ENCODE measurements at regions not wholly inside any gene's neighbourhood (a gene's known extent, or its start where the extent isn't known, plus 50 kb on each side); places are given as distances from the start of the nearest gene placed in this dataset.

DNA sequence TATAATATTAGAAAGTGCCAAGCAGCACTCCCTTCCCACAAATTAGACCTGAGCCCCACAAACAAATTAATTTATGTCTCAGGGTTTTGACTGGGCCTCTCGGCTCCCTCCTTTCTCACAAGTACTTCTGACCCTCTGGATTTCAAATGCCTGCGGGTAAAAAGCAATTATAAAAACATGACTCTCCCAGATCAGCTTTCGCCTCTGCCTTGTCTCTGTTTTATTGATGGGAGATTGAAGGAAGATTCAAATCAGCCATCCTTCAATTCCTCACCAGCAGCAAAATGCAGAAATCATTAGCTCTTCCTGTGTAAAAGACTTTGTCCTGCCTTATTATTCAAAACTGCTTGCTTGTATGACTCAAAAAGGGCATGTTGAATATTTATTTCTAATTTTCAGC lies 453.7 kb upstream of the MKI67 start:
- TF ChIP-seq, protein P1, sequence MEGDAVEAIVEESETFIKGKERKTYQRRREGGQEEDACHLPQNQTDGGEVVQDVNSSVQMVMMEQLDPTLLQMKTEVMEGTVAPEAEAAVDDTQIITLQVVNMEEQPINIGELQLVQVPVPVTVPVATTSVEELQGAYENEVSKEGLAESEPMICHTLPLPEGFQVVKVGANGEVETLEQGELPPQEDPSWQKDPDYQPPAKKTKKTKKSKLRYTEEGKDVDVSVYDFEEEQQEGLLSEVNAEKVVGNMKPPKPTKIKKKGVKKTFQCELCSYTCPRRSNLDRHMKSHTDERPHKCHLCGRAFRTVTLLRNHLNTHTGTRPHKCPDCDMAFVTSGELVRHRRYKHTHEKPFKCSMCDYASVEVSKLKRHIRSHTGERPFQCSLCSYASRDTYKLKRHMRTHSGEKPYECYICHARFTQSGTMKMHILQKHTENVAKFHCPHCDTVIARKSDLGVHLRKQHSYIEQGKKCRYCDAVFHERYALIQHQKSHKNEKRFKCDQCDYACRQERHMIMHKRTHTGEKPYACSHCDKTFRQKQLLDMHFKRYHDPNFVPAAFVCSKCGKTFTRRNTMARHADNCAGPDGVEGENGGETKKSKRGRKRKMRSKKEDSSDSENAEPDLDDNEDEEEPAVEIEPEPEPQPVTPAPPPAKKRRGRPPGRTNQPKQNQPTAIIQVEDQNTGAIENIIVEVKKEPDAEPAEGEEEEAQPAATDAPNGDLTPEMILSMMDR (IDR thresholded peaks at IDR 0.05; ENCODE audit: borderline replicate concordance, extremely low read depth, low read length, poor library complexity, severe bottlenecking) = no peak
- TF ChIP-seq EZH2 (IDR thresholded peaks at IDR 0.05; ENCODE audit: borderline replicate concordance, low read depth, low read length, severe bottlenecking) = no peak
